HepG2 (cell line): ENCODE measurements at regions not wholly inside any gene's neighbourhood (a gene's known extent, or its start where the extent isn't known, plus 50 kb on each side); places are given as distances from the start of the nearest gene placed in this dataset.

Experiments used
- ATAC-seq: fragments of 200-7000 bp; cut with Tn5 transposase; 3 replicates; pipeline ENCODE4 v1.9.1; 2020; ENCODE audit warnings: mild to moderate bottlenecking, moderate library complexity
- BruUV-seq: library from RNA; stranded (reverse); fragments of 400-500 nt; replicated peaks from 2 replicates; lab custom pipeline; 2021; lab: Mats Ljungman, UMichigan
- CTCF ChIA-PET: fragments of 300-600 bp; formaldehyde crosslinking; extraction: SDS; loops from one replicate; lab custom pipeline; 2021; ENCODE audit warnings: low total read pairs, inconsistent platforms, low intra/inter-chr PET ratio; lab: Yijun Ruan, JAX
- POLR2A ChIA-PET: fragments of 350-600 bp; sonication (Branson Sonifier 250); formaldehyde crosslinking; loops from one replicate; lab custom pipeline; 2020; ENCODE audit warnings: antibody characterized with exemption, inconsistent platforms; lab: Yijun Ruan, JAX
- DNase-seq: peaks from one replicate; pipeline ENCODE4 v3.0.0-alpha.2; 2015; ENCODE audit warnings: low spot score
- FAIRE-seq: peaks from 3 replicates; lab custom pipeline; 2011; peaks lifted over from hg19 to GRCh38; lab: Jason Lieb, UNC
- H2AFZ ChIP-seq: one replicate; pipeline ENCODE4 v1.6.1; 2011; ENCODE audit warnings: low read length, inconsistent platforms
- H3K27ac ChIP-seq: fragments of 300-600 bp; 3 replicates; pipeline ENCODE4 v1.8.0; 2011; ENCODE audit warnings: mixed run types, mild to moderate bottlenecking, mixed read lengths, low read length, inconsistent platforms; ENCODE audit not compliant: insufficient read depth; ENCODE audit errors: extremely low read length
- H3K27me3 ChIP-seq, 2 experiments: fragments of 200-600 bp in 1 of 2; 2 replicates in 1 of 2; 3 replicates in 1 of 2; pipeline versions ENCODE4 v1.6.0 to v1.8.0; 2011; ENCODE audit warnings: low read length in 2 of 2, mild to moderate bottlenecking in 2 of 2, moderate library complexity in 2 of 2, inconsistent platforms in 1 of 2; ENCODE audit not compliant: insufficient read depth in 2 of 2, control insufficient read depth in 1 of 2
- H3K36me3 ChIP-seq, 2 experiments: fragments of 200-600 bp in 1 of 2; replicated peaks in 1 of 2; 2 replicates in 1 of 2; 3 replicates in 1 of 2; pipeline versions ENCODE4 v1.5.1 to v1.8.0; 2011; ENCODE audit warnings: low read length in 2 of 2, inconsistent platforms in 1 of 2; ENCODE audit not compliant: insufficient read depth in 2 of 2, control insufficient read depth in 1 of 2
- H3K4me1 ChIP-seq: 2 replicates; pipeline ENCODE4 v1.5.1; 2012; ENCODE audit warnings: low read length, inconsistent platforms; ENCODE audit not compliant: insufficient read depth
- H3K4me2 ChIP-seq: 2 replicates; pipeline ENCODE4 v1.6.0; 2011; ENCODE audit warnings: low read depth, low read length, inconsistent platforms
- H3K4me3 ChIP-seq, 3 experiments: fragments of 200-600 bp in 1 of 3; sonication (generic), shearing (Covaris generic) in 1 of 3; replicated peaks in 1 of 3; 2 replicates each; pipeline ENCODE4 v1.5.1; 2011 to 2016; ENCODE audit warnings: low read length in 3 of 3, inconsistent platforms in 2 of 3, low read depth in 2 of 3, mild to moderate bottlenecking in 2 of 3, control low read depth in 1 of 3, mixed read lengths in 1 of 3; ENCODE audit not compliant: insufficient read depth in 1 of 3
- H3K79me2 ChIP-seq: one replicate; pipeline ENCODE4 v1.6.1; 2011; ENCODE audit warnings: low read length, inconsistent platforms; ENCODE audit not compliant: insufficient read depth
- H3K9ac ChIP-seq: 2 replicates; pipeline ENCODE4 v1.6.0; 2011; ENCODE audit warnings: mild to moderate bottlenecking, low read depth, low read length, inconsistent platforms; ENCODE audit not compliant: insufficient read depth
- H3K9me3 ChIP-seq: 2 replicates; pipeline ENCODE4 v1.5.1; 2012; ENCODE audit warnings: mild to moderate bottlenecking, low read length
- H4K20me1 ChIP-seq: 2 replicates; pipeline ENCODE4 v1.6.0; 2011; ENCODE audit warnings: inconsistent platforms, mild to moderate bottlenecking, low read length, moderate library complexity; ENCODE audit not compliant: insufficient read depth
- E2F2 ChIP-seq: sonication (generic); formaldehyde crosslinking; IDR thresholded peaks from 2 replicates; pipeline ENCODE4 v1.4.0; 2020; ENCODE audit warnings: missing genetic modification reagents, borderline replicate concordance
- EEA1 ChIP-seq: sonication (generic); formaldehyde crosslinking; IDR thresholded peaks from 2 replicates; pipeline ENCODE4 v1.5.1; 2020; ENCODE audit warnings: mild to moderate bottlenecking, missing genetic modification reagents, borderline replicate concordance
- GMEB2 ChIP-seq: IDR thresholded peaks from 2 replicates; pipeline ENCODE4 v1.6.1; 2016; ENCODE audit warnings: missing biosample characterization, missing genetic modification reagents, low read depth
- GRHL1 ChIP-seq: sonication (generic); formaldehyde crosslinking; conservative IDR thresholded peaks from 2 replicates; pipeline ENCODE4 v1.8.0; 2022; ENCODE audit warnings: missing genetic modification reagents
- RXRB ChIP-seq: IDR thresholded peaks from 2 replicates; pipeline ENCODE4 v1.6.1; 2016; ENCODE audit warnings: borderline replicate concordance, missing genetic modification reagents, missing compliant biosample characterization
- ZNF800 ChIP-seq: sonication (generic); formaldehyde crosslinking; IDR thresholded peaks from 2 replicates; pipeline ENCODE4 v1.4.0; 2020; ENCODE audit warnings: missing genetic modification reagents
- in situ Hi-C: cut with HindIII; loops from 2 replicates; pipeline ENCODE4 v1.10.0; 2017; ENCODE audit warnings: low pct_unique_long_range_greater_than_20kb; ENCODE audit not compliant: extremely low pct_ligation_motif_present
- intact Hi-C: fragments of 100-400 bp; cut with micrococcal nuclease; formaldehyde crosslinking; loops from one replicate; pipeline ENCODE4 v1.10.0; 2022; ENCODE audit not compliant: unreplicated experiment

GRCh38 chr4:147408189-147408588 lies 72.7 kb upstream of the EDNRA start:
- ATAC-seq: peak; percentile 50; the same call in 1 of the 3 replicates
- H3K4me1 ChIP-seq: no peaks in the 10 kb centered on the region
- no peak overlapping the region for H3K27ac ChIP-seq
- no peaks in the 10 kb centered on the region for H4K20me1 ChIP-seq
- H3K36me3 ChIP-seq: no peaks in the 10 kb centered on the region
- no peak overlapping the region for H3K4me2 ChIP-seq
- no peak for DNase-seq
- TF ChIP-seq EEA1 (no peak), RXRB (no peak), E2F2 (CRISPR knock-in tag) (no peak), GMEB2 (CRISPR knock-in tag) (no peak), ZNF800 (CRISPR knock-in tag) (no peak), GRHL1 (CRISPR knock-in tag) (no peak)
- H3K79me2 ChIP-seq: no peaks in the 10 kb centered on the region
- FAIRE-seq: no peak
- H2AFZ ChIP-seq: no peak overlapping the region
- no peaks in the 10 kb centered on the region for H3K27me3 ChIP-seq
- no peaks in the 10 kb centered on the region for H3K9me3 ChIP-seq
- ChIA-PET POLR2A (no interaction called here), CTCF (no interaction called here)
- H3K4me3 ChIP-seq: no peak overlapping the region
- BruUV-seq: no TSS peak
- H3K9ac ChIP-seq: no peak overlapping the region
- intact Hi-C loops (no loop called here), in situ Hi-C loops (no loop called here)
